Right lobe of liver (tissue), 4 donors: ENCODE measurements at regions not wholly inside any gene's neighbourhood (a gene's known extent, or its start where the extent isn't known, plus 50 kb on each side); places are given as distances from the start of the nearest gene placed in this dataset.

ENCODE experiments used
- POLR2A ChIP-seq: fragments of 450-650 bp; IDR thresholded peaks from one replicate; pipeline ENCODE4 v1.6.1; 2017; ENCODE audit warnings: antibody characterized with exemption, mild to moderate bottlenecking
- TF ChIP-seq, protein P1 (sequence below), 4 donors: fragments of 200-600 bp in 3 of 4; fragments of 450-650 bp in 1 of 4; IDR thresholded peaks; one replicate each; pipeline versions ENCODE4 v1.5.1 to v1.8.0; 2016 to 2022; ENCODE audit warnings: antibody characterized with exemption in 4 of 4, mild to moderate bottlenecking in 2 of 4
- donor health status: DM: no; HTN: no; CAD: no.
- donor health status: DM: no; HTN: no; CAD: no.
- donor health status: DM: no; HTN: yes; CAD: no.

GRCh38 chr5:67576112-67576511 lies 379.5 kb upstream of the CD180 start:
- TF ChIP-seq POLR2A, result no peak
- TF ChIP-seq, protein P1, sequence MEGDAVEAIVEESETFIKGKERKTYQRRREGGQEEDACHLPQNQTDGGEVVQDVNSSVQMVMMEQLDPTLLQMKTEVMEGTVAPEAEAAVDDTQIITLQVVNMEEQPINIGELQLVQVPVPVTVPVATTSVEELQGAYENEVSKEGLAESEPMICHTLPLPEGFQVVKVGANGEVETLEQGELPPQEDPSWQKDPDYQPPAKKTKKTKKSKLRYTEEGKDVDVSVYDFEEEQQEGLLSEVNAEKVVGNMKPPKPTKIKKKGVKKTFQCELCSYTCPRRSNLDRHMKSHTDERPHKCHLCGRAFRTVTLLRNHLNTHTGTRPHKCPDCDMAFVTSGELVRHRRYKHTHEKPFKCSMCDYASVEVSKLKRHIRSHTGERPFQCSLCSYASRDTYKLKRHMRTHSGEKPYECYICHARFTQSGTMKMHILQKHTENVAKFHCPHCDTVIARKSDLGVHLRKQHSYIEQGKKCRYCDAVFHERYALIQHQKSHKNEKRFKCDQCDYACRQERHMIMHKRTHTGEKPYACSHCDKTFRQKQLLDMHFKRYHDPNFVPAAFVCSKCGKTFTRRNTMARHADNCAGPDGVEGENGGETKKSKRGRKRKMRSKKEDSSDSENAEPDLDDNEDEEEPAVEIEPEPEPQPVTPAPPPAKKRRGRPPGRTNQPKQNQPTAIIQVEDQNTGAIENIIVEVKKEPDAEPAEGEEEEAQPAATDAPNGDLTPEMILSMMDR (IDR thresholded peaks at IDR 0.05), result no peak
